ENCODE measurements at regions not wholly inside any gene's neighbourhood (a gene's known extent, or its start where the extent isn't known, plus 50 kb on each side); places are given as distances from the start of the nearest gene placed in this dataset.

DNA sequence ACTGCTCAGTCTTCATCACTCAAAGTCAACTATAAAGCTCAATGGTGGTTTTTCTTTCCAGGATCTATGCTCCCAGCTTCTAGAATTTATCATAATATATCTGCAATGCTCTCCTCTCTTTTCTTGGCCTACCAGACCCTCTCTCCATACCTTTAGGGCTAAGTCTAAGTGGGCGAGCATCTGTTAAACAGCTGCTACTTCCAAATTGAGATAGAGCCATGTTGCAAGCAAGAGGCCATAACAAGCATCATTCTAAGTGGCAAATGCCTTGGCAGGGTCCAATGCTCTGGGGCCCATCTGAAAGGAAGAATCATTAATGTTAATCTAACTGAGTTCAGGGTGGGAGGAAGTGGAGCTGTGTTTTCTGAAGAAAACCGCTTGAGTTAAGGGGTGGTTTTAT, 324.0 kb downstream of the TLR4 start:
- no peak for DNase-seq (ENCODE audit: low read depth in 1 of 2, low spot score in 1 of 2)
- H3K27me3 ChIP-seq (ENCODE audit: insufficient read depth, poor library complexity, severe bottlenecking) = no peaks in the 10 kb centered on the region
- no peak overlapping the region for H3K27ac ChIP-seq (replicated peaks)
- TF ChIP-seq GABPA (IDR thresholded peaks at IDR 0.05; ENCODE audit: low read depth) (no peak), SPI1 (IDR thresholded peaks at IDR 0.05; ENCODE audit: borderline replicate concordance, low read depth) (no peak), POLR2AphosphoS5 (IDR thresholded peaks at IDR 0.05; ENCODE audit: low read depth) (no peak)
- TF ChIP-seq, protein P1, sequence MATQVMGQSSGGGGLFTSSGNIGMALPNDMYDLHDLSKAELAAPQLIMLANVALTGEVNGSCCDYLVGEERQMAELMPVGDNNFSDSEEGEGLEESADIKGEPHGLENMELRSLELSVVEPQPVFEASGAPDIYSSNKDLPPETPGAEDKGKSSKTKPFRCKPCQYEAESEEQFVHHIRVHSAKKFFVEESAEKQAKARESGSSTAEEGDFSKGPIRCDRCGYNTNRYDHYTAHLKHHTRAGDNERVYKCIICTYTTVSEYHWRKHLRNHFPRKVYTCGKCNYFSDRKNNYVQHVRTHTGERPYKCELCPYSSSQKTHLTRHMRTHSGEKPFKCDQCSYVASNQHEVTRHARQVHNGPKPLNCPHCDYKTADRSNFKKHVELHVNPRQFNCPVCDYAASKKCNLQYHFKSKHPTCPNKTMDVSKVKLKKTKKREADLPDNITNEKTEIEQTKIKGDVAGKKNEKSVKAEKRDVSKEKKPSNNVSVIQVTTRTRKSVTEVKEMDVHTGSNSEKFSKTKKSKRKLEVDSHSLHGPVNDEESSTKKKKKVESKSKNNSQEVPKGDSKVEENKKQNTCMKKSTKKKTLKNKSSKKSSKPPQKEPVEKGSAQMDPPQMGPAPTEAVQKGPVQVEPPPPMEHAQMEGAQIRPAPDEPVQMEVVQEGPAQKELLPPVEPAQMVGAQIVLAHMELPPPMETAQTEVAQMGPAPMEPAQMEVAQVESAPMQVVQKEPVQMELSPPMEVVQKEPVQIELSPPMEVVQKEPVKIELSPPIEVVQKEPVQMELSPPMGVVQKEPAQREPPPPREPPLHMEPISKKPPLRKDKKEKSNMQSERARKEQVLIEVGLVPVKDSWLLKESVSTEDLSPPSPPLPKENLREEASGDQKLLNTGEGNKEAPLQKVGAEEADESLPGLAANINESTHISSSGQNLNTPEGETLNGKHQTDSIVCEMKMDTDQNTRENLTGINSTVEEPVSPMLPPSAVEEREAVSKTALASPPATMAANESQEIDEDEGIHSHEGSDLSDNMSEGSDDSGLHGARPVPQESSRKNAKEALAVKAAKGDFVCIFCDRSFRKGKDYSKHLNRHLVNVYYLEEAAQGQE (IDR thresholded peaks at IDR 0.05; ENCODE audit: insufficient replicate concordance, low read depth) = no peak
- TF ChIP-seq, protein P2, sequence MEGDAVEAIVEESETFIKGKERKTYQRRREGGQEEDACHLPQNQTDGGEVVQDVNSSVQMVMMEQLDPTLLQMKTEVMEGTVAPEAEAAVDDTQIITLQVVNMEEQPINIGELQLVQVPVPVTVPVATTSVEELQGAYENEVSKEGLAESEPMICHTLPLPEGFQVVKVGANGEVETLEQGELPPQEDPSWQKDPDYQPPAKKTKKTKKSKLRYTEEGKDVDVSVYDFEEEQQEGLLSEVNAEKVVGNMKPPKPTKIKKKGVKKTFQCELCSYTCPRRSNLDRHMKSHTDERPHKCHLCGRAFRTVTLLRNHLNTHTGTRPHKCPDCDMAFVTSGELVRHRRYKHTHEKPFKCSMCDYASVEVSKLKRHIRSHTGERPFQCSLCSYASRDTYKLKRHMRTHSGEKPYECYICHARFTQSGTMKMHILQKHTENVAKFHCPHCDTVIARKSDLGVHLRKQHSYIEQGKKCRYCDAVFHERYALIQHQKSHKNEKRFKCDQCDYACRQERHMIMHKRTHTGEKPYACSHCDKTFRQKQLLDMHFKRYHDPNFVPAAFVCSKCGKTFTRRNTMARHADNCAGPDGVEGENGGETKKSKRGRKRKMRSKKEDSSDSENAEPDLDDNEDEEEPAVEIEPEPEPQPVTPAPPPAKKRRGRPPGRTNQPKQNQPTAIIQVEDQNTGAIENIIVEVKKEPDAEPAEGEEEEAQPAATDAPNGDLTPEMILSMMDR (IDR thresholded peaks at IDR 0.05; ENCODE audit: insufficient read depth, low read length) = no peak
- no peak overlapping the region for H3K4me3 ChIP-seq (replicated peaks; ENCODE audit: insufficient read depth, low read length)

DNA sequence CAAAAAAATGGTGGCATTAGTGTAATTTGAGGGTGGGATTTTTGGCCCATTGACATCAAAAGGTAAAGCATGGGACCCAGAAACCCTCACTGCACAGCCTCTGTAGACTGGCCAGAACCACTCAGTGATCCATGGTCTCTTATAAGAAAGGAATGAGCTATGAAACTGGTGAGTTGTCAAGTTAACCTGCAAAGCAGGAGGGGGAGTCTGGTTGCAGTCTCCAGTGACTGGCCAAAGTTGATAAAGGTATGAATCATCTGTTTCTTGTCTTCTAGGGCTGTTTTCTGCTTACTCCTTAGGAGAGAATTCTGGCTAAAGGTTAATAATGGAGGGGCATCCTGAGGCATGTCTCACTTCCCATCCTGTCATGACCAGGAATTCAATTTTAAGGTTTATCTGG, 325.2 kb downstream of the TLR4 start:
- no peak overlapping the region for H3K4me3 ChIP-seq (replicated peaks; ENCODE audit: insufficient read depth, low read length)
- TF ChIP-seq, protein P1 (IDR thresholded peaks at IDR 0.05; ENCODE audit: insufficient replicate concordance, low read depth) = no peak
- TF ChIP-seq GABPA (IDR thresholded peaks at IDR 0.05; ENCODE audit: low read depth) = no peak
- TF ChIP-seq, protein P2 (IDR thresholded peaks at IDR 0.05; ENCODE audit: insufficient read depth, low read length) = no peak
- no peak for TF ChIP-seq POLR2AphosphoS5 (IDR thresholded peaks at IDR 0.05; ENCODE audit: low read depth)
- TF ChIP-seq SPI1 (IDR thresholded peaks at IDR 0.05; ENCODE audit: borderline replicate concordance, low read depth) = no peak
- H3K27ac ChIP-seq (replicated peaks) = no peak overlapping the region
- no peak for DNase-seq (ENCODE audit: low read depth in 1 of 2, low spot score in 1 of 2)
- no peaks in the 10 kb centered on the region for H3K27me3 ChIP-seq (ENCODE audit: insufficient read depth, poor library complexity, severe bottlenecking)

DNA sequence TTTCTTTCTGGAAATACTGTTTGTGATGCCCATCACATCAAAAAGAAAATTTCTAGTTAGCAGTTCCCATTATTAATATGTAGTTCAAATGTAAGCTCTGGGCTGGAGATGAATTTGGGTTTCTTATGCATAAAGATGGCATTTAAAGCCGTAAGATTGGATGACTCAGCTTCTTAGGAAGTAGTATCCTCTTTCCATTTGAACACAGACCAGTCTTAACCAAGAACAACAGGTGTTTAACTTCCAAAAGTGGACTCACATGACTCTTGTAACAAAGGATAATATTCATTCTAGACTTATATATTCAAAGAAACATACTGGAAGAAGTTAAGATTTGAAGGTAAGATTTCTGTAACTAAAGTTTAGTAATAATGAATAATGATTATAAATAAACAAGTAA, 330.5 kb downstream of the TLR4 start:
- no peak for TF ChIP-seq POLR2AphosphoS5 (IDR thresholded peaks at IDR 0.05; ENCODE audit: low read depth)
- TF ChIP-seq, protein P2 (IDR thresholded peaks at IDR 0.05; ENCODE audit: insufficient read depth, low read length) = no peak
- no peak for TF ChIP-seq SPI1 (IDR thresholded peaks at IDR 0.05; ENCODE audit: borderline replicate concordance, low read depth)
- TF ChIP-seq, protein P1 (IDR thresholded peaks at IDR 0.05; ENCODE audit: insufficient replicate concordance, low read depth) = no peak
- TF ChIP-seq GABPA (IDR thresholded peaks at IDR 0.05; ENCODE audit: low read depth) = no peak
- Histone ChIP-seq H3K4me3 (replicated peaks; ENCODE audit: insufficient read depth, low read length) (no peak overlapping the region), H3K27ac (replicated peaks) (no peak overlapping the region), H3K27me3 (ENCODE audit: insufficient read depth, poor library complexity, severe bottlenecking) (no peaks in the 10 kb centered on the region)
- DNase-seq (ENCODE audit: low read depth in 1 of 2, low spot score in 1 of 2) = no peak

Data from HL-60 (cell line).